ENCODE measurements at regions not wholly inside any gene's neighbourhood (a gene's known extent, or its start where the extent isn't known, plus 50 kb on each side); places are given as distances from the start of the nearest gene placed in this dataset.

- H3K27me3 ChIP-seq (ENCODE audit: insufficient read depth in 3 of 3, low read length in 2 of 3) = no peaks in the 10 kb centered on the region
- H3K27ac ChIP-seq = no peak overlapping the region
- TF ChIP-seq CTCF (IDR thresholded peaks at IDR 0.05) = no peak
- no peaks in the 10 kb centered on the region for H3K4me1 ChIP-seq
- intact Hi-C loops (cut with DNase I) = no loop called here
- ATAC-seq = no peak
- H3K4me3 ChIP-seq = no peak overlapping the region
- H3K36me3 ChIP-seq (ENCODE audit: insufficient read depth in 1 of 2, low read depth in 1 of 2) = no peaks in the 10 kb centered on the region
- 87 to 95% (median 94%) methylated on average over 10 of the region's 10 CpGs for WGBS, 3 donors
- no peak for DNase-seq
- peaks cover 7% of the 10 kb centered on the region for H3K9me3 ChIP-seq
These were observed 234.8 kb downstream of the AUH start for GRCh38 chr9:91126761-91127445.

GRCh38 chr9:91127653-91128052, 234.1 kb downstream of the AUH start:
- peaks cover 7% of the 10 kb centered on the region for H3K9me3 ChIP-seq
- H3K36me3 ChIP-seq (ENCODE audit: insufficient read depth in 1 of 2, low read depth in 1 of 2) = no peaks in the 10 kb centered on the region
- TF ChIP-seq CTCF (IDR thresholded peaks at IDR 0.05) = no peak
- H3K4me1 ChIP-seq = no peaks in the 10 kb centered on the region
- no peaks in the 10 kb centered on the region for H3K27me3 ChIP-seq (ENCODE audit: insufficient read depth in 3 of 3, low read length in 2 of 3)
- H3K27ac ChIP-seq = no peak overlapping the region
- ATAC-seq = no peak
- WGBS, 3 donors = 49 to 97% (median 52%) methylated on average over 1 of the region's 1 CpG
- H3K4me3 ChIP-seq = no peak overlapping the region
- intact Hi-C loops (cut with DNase I) = no loop called here
- DNase-seq = no peak

- DNase-seq (no peak), ATAC-seq (no peak)
- no peaks in the 10 kb centered on the region for H3K9me3 ChIP-seq
- no peaks in the 10 kb centered on the region for H3K36me3 ChIP-seq (ENCODE audit: insufficient read depth in 1 of 2, low read depth in 1 of 2)
- no peak for TF ChIP-seq CTCF (IDR thresholded peaks at IDR 0.05)
- intact Hi-C loops (cut with DNase I) = loop anchor here in 1 of 2 donors (5.0 kb wide), 1 partner anchor 56 kb away; no protein-coding TSS in a partner anchor
- 85 to 89% (median 87%) methylated on average over 2 of the region's 2 CpGs for WGBS, 3 donors
- H3K4me3 ChIP-seq = no peak overlapping the region
- H3K27ac ChIP-seq = no peak overlapping the region
- no peaks in the 10 kb centered on the region for H3K4me1 ChIP-seq
- H3K27me3 ChIP-seq (ENCODE audit: insufficient read depth in 3 of 3, low read length in 2 of 3) = no peaks in the 10 kb centered on the region
These were observed 230.9 kb downstream of the AUH start for GRCh38 chr9:91130796-91131318.

- Histone ChIP-seq H3K27ac (no peak overlapping the region), H3K27me3 (ENCODE audit: insufficient read depth in 3 of 3, low read length in 2 of 3) (no peaks in the 10 kb centered on the region), H3K36me3 (ENCODE audit: insufficient read depth in 1 of 2, low read depth in 1 of 2) (no peaks in the 10 kb centered on the region), H3K4me3 (no peak overlapping the region), H3K4me1 (no peaks in the 10 kb centered on the region), H3K9me3 (no peaks in the 10 kb centered on the region)
- TF ChIP-seq CTCF (IDR thresholded peaks at IDR 0.05) = no peak
- 74 to 78% (median 78%) methylated on average over 8 of the region's 8 CpGs for WGBS, 3 donors
- intact Hi-C loops (cut with DNase I) = loop anchor here in 1 of 2 donors (5.0 kb wide), 1 partner anchor 56 kb away; no protein-coding TSS in a partner anchor
- DNase-seq = peak; percentile 31 to 59
- ATAC-seq = peak in 1 of 4 donors; percentile 43
These were observed 230.3 kb downstream of the AUH start for GRCh38 chr9:91131433-91131839.
